Brain pericyte (primary cell): ENCODE measurements at regions not wholly inside any gene's neighbourhood (a gene's known extent, or its start where the extent isn't known, plus 50 kb on each side); places are given as distances from the start of the nearest gene placed in this dataset.

Source experiments
- DNase-seq: peaks from one replicate; pipeline ENCODE4 v3.0.0-alpha.2; 2012; ENCODE audit warnings: low read depth, low spot score

DNA sequence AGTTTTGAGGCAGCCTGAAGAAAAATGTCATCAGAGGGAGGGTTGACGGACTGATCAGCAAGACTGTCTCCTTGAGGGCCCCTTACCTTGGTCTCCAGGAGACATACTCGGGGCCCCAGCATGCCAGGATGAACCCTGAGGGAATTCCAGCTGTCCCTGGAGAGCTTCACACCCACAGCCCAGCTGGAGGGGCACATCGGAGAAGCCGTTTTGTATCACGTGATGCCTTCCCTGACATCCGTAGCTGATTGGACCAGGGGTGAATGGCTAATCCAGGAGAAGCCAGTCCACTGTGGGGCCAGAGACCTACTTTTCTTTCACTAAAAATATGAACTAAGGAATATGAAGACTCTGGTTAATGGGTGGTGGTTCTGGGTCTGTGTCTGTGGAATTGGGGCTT, 86.0 kb upstream of the TP53I11 start:
- DNase-seq = no peak

DNA sequence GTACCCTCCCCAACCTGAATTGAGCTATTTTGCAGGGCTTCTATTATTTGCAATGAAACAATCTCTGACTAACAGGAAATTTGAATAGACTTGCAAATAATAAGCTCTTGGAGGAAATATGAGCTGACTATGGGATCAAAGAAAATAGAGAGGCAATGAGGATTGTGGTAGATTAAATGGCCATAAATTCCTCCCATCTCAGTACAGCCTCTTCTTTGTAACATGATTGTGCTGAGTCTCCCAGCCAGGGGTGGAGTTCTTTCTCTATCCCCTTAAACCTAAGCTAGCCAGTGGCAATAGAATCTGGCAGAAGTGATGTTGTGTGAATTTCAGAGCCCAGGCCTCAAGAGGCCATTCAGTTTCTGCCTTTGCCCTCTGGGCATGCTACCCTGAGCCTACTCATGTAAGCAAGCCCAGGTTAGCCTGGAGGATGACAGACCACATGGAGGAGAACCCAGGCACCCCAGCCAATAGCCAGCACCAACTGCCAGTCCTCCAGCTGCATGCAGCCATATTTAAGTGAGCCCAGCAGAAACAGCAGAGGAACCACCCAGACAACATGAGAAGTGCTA, 86.8 kb upstream of the TP53I11 start:
- no peak for DNase-seq

DNA sequence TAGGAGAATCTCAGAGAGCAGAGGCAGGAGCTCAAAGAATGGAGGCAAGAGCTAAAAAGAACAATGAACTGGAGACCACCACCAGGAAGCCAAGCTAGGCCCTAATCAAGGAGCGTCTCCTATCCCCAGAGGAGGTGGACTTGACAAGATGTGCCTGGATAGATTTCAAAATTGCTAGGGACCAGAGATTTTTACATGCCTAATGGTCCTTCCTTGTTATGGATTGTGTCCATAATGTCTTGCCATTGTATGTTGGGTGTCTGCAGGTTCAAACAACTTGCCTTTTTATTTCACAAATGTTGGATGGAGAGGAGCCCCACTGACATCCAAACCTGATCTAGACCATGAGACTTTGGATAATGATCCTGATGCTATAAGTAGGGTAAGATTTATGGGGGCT, 88.2 kb upstream of the TP53I11 start:
- no peak for DNase-seq

DNA sequence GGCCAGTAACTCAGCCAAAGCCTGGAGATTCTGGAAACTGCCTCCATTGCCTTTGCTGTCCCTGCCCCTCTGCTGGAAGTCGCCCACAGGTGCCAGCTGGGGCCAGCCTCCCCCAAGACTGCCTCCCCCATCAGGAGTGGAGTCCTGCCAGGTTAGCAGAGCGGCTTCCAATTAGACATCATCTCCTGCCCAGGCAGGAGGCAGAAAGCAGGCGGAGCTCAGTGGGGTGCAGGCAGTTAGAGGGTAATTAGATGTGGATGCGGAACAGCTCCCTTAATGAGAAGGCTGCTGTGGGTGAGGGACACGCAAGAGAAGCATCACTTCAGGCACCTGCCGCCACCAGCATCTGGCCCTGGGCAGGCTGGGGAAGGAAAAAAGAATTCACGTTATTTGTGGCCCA, 90.9 kb upstream of the TP53I11 start:
- DNase-seq = no peak

DNA sequence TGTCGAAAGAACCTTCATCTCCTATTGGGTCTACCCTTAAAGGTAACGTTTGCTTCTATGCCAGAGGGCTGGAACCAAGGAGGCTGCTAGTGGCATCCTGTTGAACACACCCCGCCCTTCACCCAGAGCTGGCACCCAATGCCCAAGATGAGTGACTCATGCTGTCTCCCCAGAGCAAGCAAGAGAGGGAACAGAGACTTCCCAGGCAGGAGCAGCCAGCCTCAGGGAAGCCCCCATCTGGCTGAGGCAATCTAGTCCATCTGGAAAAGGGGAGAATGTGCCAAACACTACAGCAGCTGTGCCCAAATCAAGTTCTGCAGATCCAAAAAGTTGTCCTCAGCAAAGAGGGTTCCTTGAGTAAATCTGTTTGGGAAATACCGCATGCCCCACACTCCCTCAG, 91.9 kb upstream of the TP53I11 start:
- no peak for DNase-seq

DNA sequence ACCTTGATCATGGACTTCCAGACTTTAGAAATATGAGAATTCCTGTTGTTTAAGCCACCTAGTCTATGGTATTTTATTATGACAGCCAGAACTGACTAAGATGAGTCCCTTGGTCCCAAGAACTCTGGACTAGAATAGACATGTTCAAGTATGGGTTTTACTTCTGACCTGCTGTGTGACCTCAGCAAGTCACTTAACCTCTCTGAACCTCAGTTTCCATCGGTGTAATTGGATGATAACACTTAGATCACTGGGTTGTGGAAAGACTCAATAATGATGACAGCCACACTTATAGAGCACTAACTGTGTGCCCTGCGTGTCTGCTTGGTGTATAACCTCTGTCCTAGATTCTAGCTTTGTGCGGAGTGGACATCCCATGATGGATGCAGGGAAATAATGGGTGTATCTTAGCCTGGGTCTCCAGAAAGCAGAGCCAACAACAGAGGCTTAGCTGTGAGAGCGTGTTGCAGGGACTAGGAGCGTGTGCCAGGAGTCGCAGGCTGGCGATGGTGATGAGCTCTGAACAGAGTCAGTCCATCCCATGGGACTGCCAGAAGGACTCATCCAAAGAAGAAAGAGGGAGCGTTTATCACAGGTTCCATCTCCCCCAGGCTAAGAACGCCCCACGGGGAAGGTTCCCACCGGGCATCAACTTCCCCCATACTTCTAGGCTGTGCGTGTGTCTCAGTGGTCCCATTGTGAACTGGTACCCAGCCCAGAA, 93.2 kb upstream of the TP53I11 start:
- DNase-seq = no peak

DNA sequence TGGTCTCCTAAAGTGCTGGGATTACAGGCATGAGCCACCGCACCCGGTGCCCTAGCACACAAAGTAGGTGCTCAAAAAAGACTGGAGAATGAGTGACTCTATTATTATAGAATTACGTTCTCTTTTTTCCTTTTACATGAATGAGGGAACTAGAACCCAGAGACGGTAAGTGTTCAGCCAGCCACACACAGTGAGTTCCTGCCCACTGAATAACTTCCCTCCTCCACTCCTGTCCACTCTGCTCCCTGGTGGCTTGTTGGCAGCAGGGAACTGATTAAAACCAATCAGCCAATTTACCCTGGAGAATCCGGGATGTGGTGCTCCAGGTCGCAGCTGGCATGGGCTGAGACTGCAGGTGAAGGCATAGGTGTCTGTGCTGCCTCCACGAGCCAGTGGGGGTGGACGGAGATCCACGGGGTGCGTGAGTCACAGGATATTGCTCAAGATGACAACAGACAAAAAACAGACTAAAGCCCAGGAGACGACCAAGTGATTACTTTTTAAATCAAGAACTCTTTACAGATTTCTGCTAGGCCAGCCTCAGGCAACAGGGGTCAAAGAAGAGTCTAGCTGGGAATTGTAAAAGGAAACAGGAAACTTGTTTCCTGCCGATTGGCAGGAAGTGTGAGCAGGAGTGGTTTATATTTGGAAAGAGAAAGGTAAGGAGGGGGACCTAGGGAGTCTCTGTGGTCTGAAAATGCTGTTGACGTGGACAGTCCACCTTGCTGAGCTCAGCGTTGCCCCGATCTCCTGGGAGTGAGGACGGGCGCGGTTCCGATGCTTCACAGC, 95.2 kb upstream of the TP53I11 start:
- peak; percentile 7 for DNase-seq

DNA sequence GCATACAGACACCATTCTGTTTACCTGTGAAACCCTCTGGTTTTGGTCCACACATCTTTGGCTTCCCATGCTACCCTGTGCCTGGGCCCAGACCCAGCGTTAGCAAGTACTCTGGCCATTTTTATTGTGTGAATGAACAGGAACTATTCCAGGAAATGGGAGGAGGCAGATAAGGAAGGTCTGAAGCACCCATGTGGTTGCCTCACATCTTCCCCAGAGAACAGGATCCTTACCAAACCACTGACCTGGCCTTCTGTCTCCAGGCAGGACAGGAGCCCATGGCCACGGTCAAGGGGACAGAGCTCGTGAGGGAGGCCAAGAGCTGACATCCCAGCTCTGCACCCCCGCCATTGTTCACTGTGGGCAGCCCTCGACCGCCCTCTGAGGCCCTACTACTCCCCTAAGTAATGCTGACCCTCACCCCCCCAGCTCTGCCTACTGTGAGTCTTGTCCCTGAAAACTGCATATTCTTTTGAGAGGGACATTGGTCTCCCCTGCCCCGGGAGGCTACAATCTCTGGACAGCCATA, 97.7 kb upstream of the TP53I11 start:
- DNase-seq = no peak

DNA sequence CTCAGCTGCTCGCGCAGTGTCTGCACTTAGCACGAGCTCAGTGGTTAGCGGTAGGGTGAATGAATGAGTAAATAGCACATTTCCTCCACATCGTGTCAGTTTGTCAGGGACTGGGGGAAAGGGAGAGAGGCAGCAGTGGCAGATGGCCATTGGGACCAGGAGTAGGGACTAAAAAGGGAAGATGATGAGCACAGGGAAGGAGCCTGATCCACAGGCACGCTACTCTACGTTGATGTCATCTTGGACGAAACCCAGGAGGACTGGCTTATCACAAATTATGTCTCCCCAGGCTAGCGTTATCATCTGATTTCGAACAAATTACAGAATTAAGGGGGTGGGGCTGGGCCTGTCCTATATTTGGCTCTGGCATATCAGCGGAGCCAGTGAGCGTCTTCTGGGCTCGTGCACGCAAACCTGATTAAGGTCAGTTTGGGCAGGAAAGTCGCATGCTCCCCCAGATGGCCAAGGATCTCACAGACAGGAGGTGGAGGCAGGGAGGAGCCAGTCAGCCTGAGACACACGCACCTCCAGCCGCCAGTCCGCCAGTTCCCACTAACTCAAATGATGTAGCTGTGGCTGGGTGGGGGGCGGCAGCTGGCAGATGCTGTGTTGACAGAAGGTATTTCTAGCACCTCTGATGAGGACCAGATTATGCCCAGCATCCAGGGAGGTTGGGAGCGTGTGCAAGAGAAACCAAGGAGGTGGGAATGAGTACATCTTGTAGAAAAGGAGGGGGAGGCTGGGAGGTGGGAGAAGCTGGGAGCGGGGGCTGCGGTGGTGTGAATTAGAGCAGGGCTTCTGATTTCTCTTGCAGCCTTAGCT, 97.4 kb upstream of the PRDM11 start:
- no peak for DNase-seq

DNA sequence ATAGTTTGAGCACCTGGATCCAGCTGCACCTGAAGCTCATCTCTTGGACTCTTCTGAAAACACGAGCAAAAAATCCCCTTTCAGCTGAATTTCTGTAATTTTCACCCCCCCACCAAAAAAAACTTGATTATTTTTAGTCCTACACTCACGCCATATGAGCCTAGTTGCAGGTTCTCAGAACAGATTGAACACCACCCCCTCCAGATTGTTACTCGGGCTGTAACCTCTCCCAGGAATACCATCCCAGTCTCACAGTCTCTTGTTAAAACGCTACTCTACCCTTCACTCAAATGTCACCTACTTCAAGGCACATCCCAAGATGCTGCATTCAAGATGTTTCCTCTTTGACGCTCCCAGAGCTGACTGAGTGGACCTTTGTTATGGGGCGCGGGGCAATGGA, 96.3 kb upstream of the PRDM11 start:
- DNase-seq = no peak

DNA sequence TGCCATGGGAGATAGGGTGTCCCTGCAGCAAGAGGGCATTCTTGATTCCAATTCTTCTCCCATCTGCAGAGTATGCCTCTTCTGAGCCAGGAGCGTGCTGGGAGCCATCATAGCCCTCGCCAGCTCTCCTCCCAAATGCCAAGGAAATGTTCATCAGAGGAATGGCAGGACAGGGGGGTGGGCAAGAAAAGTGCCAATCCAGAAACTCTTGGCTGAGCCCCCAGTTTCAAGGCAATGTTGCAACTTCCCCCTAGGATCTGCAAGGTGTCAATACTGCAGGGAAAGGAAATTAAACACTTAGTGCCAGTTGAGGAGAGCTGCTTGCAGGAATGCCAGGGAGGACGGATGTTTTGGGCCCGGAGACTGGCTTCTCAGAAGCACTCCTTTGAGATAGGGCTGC, 94.8 kb upstream of the PRDM11 start:
- no peak for DNase-seq

DNA sequence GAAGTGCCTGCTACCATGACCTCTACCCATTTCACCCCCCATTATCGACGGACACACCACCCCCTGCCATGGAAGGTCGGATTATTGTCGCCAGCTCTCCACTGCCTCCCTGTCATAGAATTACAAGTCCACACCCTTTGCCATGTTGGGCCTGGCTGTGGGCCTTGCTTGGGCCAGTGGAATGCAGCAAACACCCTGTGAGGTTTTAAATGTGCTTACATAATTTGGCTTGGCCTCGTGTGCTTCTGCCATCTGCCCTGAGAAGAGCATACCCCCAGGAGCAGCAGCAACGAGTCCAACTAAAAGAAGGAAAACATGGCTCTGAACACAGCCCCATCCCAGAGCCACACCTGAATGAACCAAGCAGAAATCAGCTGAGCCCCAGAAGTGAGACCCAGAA, 94.1 kb upstream of the PRDM11 start:
- no peak for DNase-seq

DNA sequence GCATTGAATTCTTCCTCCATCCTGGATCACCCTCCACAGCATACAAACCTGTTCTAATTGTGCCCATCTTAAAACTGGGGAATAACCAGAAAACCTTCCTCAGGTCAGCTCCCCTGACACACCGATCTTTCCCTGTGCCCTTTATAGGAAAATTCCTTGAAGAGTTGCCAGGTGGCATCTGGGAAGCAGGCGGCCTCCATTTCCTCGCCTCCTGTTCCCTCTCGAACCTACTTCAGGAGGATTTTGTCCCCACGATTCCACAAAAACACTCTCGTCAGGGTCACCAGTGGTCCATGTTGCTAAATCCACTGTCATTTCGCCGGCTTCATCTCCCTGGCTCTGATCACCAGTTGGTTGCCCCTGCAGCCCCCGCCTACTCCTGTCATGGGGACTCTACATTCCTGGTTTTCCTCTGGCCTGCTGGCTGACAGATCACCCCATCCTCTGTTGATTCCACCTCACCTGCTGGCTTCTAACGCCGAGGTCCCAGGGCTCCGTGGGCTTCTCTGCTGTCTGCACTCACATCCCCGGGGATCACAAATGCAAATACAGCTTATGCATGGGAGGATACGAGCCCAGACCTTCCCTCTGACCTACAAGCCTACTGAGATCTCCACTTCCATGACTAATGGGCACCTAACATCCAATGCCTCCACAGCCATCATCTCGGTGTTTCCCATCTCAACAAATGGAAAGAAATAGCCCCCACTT, 92.5 kb upstream of the PRDM11 start:
- no peak for DNase-seq

DNA sequence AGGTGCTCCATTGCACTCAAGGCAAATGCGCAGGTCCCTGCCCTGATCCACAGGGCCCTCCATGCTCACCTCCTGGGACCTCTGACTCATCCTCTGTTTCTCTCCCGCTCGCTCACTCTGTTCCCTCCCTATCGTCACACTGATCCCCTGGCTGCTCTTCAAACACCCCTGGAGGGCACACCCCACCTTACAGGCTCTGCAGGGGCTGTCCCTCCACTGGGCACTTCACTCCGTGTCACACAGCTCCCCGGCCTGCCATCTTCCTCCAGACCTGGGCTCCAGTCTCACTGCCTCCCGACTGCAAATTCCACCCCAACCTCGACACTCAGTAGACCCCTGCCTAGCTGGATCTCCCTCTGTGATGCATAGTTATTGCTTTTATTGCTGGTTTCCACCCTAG, 91.5 kb upstream of the PRDM11 start:
- DNase-seq = no peak

DNA sequence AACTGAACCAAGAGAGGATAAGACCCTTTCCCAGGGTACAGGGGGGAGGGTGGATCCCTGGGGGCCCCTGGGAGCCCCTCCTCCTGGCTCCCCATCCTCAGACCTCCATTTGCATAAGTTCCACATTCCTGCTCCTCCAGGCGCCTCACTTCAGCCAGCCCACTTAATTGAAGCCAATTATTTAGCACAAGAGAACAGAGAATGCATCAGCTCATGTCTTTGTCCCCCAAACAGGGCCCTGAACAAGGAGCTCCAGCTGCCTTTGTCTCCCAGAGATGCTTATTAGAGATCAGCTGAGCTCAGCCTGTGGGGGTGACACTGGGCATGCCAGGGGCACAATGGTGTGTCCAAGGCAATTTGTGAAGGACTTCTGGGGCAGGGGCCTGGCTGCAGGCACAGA, 89.9 kb upstream of the PRDM11 start:
- no peak for DNase-seq

DNA sequence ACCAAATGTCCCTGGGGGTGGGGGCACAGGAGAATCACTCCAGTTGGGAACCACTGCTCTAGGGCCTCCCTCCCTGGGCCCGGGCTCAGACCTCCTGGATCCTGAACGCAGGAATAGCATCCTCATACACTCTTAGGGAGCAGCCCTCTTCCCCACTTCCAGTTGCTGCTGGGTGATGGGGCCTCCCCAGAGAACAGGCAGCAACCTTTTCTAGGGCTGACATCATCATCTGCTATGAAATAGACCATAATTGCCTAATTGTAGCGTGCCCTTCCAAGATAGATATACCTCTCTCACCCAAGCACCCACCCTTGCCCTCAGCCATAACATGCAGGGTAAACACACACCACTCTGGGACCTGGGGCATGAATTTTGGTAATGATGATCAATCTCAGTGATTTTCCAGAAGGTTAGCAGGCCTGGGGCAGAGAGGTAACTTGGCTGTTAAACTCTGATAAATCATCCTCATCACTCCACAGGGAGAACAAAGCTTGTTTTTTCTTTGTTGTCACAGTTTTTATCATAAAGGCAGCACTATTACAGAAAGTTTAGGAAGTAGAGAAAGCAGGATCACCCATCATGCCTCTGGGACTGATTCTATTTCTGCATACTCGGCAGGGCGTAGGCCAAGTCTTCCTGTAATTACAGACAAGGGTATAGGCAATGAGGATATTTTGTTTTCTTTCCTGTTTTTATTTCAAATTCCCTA, 88.3 kb upstream of the PRDM11 start:
- DNase-seq = no peak

DNA sequence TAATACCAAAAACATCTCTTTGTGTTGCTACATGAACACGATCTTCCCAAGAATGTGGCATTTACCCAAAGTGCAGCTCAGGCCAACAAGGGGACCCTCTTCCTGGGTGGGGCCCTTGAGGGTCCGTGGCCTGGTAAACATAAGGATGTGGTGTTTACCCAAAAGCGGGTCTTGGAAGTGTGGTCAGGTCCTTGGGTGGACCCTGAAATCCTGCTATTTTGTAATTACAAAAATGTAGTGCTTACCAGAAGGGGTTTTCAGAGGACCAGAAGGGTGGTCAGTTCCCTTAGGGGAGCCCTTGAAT, 87.8 kb upstream of the PRDM11 start:
- no peak for DNase-seq

DNA sequence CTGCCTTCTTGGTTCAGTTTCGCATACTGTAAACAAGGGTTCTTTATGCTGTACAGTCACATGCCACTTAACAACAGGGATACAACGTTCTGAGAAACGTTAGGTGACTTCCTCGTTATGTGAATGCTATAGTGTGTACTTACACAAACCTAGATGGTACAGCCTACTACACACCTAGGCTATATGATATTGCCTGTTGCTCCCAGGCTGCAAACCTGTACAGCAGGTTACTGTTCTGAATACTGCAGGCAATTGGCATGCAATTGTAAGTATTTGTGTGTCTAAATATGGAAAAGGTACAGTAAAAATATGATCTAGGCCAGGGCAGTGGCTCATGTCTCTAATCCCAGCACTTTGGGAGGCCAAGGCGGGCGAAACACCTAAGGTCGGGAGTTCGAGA, 85.7 kb upstream of the PRDM11 start:
- no peak for DNase-seq

DNA sequence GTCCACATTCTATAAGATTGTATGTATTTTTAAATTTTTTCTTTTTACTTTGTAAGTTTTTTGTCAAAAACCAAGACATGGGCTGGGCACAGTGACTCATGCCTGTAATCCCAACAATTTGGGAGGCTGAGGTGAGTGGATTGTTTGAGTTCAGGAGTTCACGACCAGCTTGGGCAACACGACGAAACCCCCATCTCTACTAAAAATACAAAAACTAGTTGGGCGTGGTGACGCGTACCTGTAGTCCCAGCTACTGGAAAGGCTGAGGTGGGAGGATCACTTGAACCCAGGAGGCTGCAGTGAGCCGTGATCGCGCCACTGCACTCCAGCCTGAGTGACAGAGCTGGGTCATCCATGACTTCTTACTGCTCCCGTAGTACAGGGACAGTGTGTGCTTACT, 84.8 kb upstream of the PRDM11 start:
- no peak for DNase-seq

DNA sequence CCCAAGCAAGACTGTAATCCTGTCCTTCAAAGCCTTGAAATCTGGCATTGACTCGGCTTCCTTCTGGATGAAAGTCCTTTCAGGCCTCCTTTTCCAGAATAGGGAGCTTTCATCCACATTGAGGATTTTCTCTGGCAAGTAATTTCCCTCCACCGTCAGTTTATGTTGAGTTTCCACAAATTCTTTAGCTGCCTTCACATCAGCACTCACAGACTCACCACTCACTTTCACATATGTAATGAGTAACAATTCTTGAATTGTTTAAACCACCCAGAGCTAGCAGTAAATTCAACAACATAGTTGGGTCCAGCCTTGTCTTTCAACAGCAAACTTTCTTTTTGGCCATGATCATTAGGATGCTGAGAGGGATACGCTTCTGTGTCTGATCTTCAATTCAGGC, 84.3 kb upstream of the PRDM11 start:
- no peak for DNase-seq
